A549 (cell line): ENCODE measurements at regions not wholly inside any gene's neighbourhood (a gene's known extent, or its start where the extent isn't known, plus 50 kb on each side); places are given as distances from the start of the nearest gene placed in this dataset.
"Not testable (repeated sequence)": the region's sequence is repeated elsewhere in the genome, so short reads cannot be mapped to it uniquely, and the experiment has no call there.

Experiments used
- ATAC-seq, 2 experiments: fragments of 200-7000 bp in 1 of 2; fragments of >200 bp in 1 of 2; cut with Nextera tagmentation in 1 of 2; cut with Tn5 transposase in 1 of 2; 3 replicates each; pipeline versions ENCODE4 v1.8.0 to v1.9.1; 2018 to 2020; ENCODE audit warnings: mild to moderate bottlenecking in 1 of 2, moderate library complexity in 1 of 2
- CTCF ChIA-PET: fragments of 300-600 bp; sonication (Branson Sonifier 250); formaldehyde crosslinking; extraction: SDS; loops from one replicate; lab custom pipeline; 2021; ENCODE audit warnings: antibody characterized with exemption, inconsistent platforms; lab: Yijun Ruan, JAX
- POLR2A ChIA-PET: fragments of 350-600 bp; formaldehyde crosslinking; extraction: SDS; loops from one replicate; lab custom pipeline; 2021; ENCODE audit warnings: antibody characterized with exemption, inconsistent platforms; lab: Yijun Ruan, JAX
- DNase-seq, 2 experiments: peaks; one replicate each; pipeline versions ENCODE4 v3.0.0 to v3.0.0-alpha.2; 2011 to 2016; ENCODE audit warnings: low read depth in 1 of 2, low spot score in 1 of 2
- FAIRE-seq: peaks from 2 replicates; lab custom pipeline; 2011; peaks lifted over from hg19 to GRCh38; lab: Jason Lieb, UNC
- H3K27ac ChIP-seq, 2 experiments: fragments of >200 bp; sonication (Bioruptor Twin); formaldehyde crosslinking; 3 replicates each; pipeline ENCODE4 v1.5.1; 2016 to 2017
- H3K4me1 ChIP-seq: fragments of >200 bp; sonication (Bioruptor Twin); formaldehyde crosslinking; 3 replicates; pipeline ENCODE4 v1.6.1; 2016
- H3K4me2 ChIP-seq: fragments of >200 bp; sonication (Bioruptor Twin); formaldehyde crosslinking; 3 replicates; pipeline ENCODE4 v1.6.1; 2016
- H3K4me3 ChIP-seq: fragments of >200 bp; sonication (Bioruptor Twin); formaldehyde crosslinking; 3 replicates; pipeline ENCODE4 v1.5.1; 2016
- H3K9me3 ChIP-seq: fragments of >200 bp; sonication (Bioruptor Twin); formaldehyde crosslinking; 3 replicates; pipeline ENCODE4 v1.6.1; 2016
- BHLHE40 ChIP-seq: IDR thresholded peaks from 2 replicates; pipeline ENCODE4 v1.6.1; 2012; ENCODE audit warnings: low read depth, low read length, inconsistent platforms
- CBX2 ChIP-seq: fragments of 200-600 bp; sonication (generic); IDR thresholded peaks from 2 replicates; pipeline ENCODE4 v1.6.1; 2016; ENCODE audit warnings: low read depth, mild to moderate bottlenecking, borderline replicate concordance
- CHD4 ChIP-seq: fragments of 200-600 bp; sonication (generic); IDR thresholded peaks from 2 replicates; pipeline ENCODE4 v1.6.1; 2016; ENCODE audit warnings: antibody characterized with exemption, mild to moderate bottlenecking, borderline replicate concordance
- EHMT2 ChIP-seq: fragments of 200-600 bp; sonication (generic); IDR thresholded peaks from 2 replicates; pipeline ENCODE4 v1.6.1; 2016; ENCODE audit warnings: antibody characterized with exemption, low read depth, mild to moderate bottlenecking, moderate library complexity
- EP300 ChIP-seq, 2 experiments: fragments of >200 bp; sonication (Bioruptor Twin); formaldehyde crosslinking; IDR thresholded peaks; 2 replicates in 1 of 2; 3 replicates in 1 of 2; pipeline ENCODE4 v1.6.1; 2016 to 2017
- FOSB ChIP-seq: fragments of 250-450 bp; sonication (Bioruptor Pico); IDR thresholded peaks from 2 replicates; pipeline ENCODE4 v1.5.0; 2020; ENCODE audit warnings: mild to moderate bottlenecking, moderate library complexity
- FOXS1 ChIP-seq: fragments of 250-450 bp; sonication (Bioruptor Pico); IDR thresholded peaks from 2 replicates; pipeline ENCODE4 v1.5.0; 2020; ENCODE audit warnings: mild to moderate bottlenecking, moderate library complexity
- HEYL ChIP-seq: fragments of 250-450 bp; sonication (Bioruptor Pico); IDR thresholded peaks from 2 replicates; pipeline ENCODE4 v1.8.0; 2021; ENCODE audit warnings: mild to moderate bottlenecking, moderate library complexity
- HOXB13 ChIP-seq: fragments of 250-450 bp; sonication (Bioruptor Pico); IDR thresholded peaks from 2 replicates; pipeline ENCODE4 v1.5.0; 2020; ENCODE audit warnings: low read depth, mild to moderate bottlenecking, moderate library complexity
- HOXB5 ChIP-seq: fragments of 250-450 bp; sonication (Bioruptor Pico); IDR thresholded peaks from 2 replicates; pipeline ENCODE4 v1.5.0; 2020; ENCODE audit warnings: mild to moderate bottlenecking, moderate library complexity
- KDM1A ChIP-seq: fragments of 200-600 bp; sonication (generic); IDR thresholded peaks from 2 replicates; pipeline ENCODE4 v1.6.1; 2016; ENCODE audit warnings: low read depth, mild to moderate bottlenecking
- NR3C1 ChIP-seq: fragments of >200 bp; sonication (Bioruptor Twin); formaldehyde crosslinking; IDR thresholded peaks from 3 replicates; pipeline ENCODE4 v1.6.1; 2017
- POLR2A ChIP-seq: IDR thresholded peaks from 2 replicates; pipeline ENCODE4 v1.6.1; 2012; ENCODE audit warnings: mild to moderate bottlenecking, low read length
- RAD21 ChIP-seq, 2 experiments: fragments of >200 bp in 1 of 2; sonication (Bioruptor Twin) in 1 of 2; formaldehyde crosslinking in 1 of 2; IDR thresholded peaks in 1 of 2; conservative IDR thresholded peaks in 1 of 2; 2 replicates in 1 of 2; 3 replicates in 1 of 2; pipeline ENCODE4 v1.6.1; 2012 to 2018; ENCODE audit warnings: inconsistent platforms in 1 of 2
- TFCP2L1 ChIP-seq: fragments of 250-450 bp; sonication (Bioruptor Pico); IDR thresholded peaks from 2 replicates; pipeline ENCODE4 v1.5.0; 2021; ENCODE audit warnings: mild to moderate bottlenecking
- TP53 ChIP-seq: fragments of 250-450 bp; sonication (Bioruptor Pico); IDR thresholded peaks from 2 replicates; pipeline ENCODE4 v1.5.0; 2021; ENCODE audit warnings: mild to moderate bottlenecking, moderate library complexity
- ZC3H11A ChIP-seq: fragments of 450-650 bp; IDR thresholded peaks from 2 replicates; pipeline ENCODE4 v1.6.1; 2014; ENCODE audit warnings: antibody characterized with exemption, mild to moderate bottlenecking
- WGBS: methylation state at CpG from one replicate; pipeline ENCODE4 v1.1.6; 2017; ENCODE audit errors: missing lambda C conversion rate; 5-methylcytosine and 5-hydroxymethylcytosine counted together
- TF ChIP-seq, protein P1 (sequence below): IDR thresholded peaks from 2 replicates; pipeline ENCODE4 v1.6.1; 2012; ENCODE audit warnings: low read depth, borderline replicate concordance
- TF ChIP-seq, protein P2 (sequence below): fragments of >200 bp; sonication (Bioruptor Twin); formaldehyde crosslinking; IDR thresholded peaks from 3 replicates; pipeline ENCODE4 v1.6.1; 2016
- TF ChIP-seq, protein P3 (sequence below): fragments of 150-350 bp; IDR thresholded peaks from 2 replicates; pipeline ENCODE4 v1.6.1; 2014; ENCODE audit warnings: low read depth, mild to moderate bottlenecking, low read length
- TF ChIP-seq, protein P4 (sequence below): fragments of >200 bp; sonication (Bioruptor Twin); formaldehyde crosslinking; IDR thresholded peaks from 2 replicates; pipeline ENCODE4 v1.6.1; 2016
- TF ChIP-seq, protein P5 (sequence below): fragments of 200-600 bp; sonication (generic); IDR thresholded peaks from 2 replicates; pipeline ENCODE4 v1.6.1; 2016; ENCODE audit warnings: antibody characterized with exemption, mild to moderate bottlenecking, moderate library complexity

DNA sequence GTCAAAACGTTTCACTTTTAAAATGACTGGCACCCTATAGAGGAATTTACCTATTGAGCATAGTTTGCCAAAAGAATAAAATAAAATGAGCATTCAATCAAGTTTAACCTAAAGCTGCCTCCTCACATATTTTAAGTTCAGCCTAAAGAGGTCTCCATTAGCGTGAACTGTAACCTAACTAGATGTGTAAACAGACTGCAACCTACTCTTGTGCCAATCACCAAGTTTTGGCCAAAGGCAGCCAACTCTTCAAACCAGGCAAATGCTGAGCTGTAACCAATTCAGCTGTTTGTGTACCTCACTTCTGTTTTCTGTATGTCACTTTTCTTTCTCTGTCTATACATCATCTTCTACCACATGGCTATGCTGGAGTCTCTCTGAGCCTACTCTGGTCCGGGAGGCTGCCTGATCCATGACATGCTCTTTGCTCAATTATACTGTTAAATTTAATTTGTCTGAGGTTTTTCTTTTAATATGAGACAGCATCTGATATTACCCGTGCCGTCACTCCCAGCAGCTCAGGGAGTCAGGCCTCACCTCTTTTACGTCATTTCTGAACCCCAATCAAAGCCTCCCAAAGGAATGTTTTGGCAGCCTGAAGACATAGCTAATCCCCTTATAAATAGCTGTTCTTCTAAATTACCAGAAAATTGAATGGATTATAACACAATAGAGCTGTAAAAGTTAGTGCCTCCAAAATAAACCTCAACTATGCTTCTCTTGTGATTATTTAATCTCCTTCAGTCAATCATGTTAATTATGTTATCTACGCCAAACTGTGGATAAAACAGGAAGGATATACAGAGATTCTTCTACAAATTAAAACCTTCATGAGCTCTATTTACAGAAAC is 81.0 kb upstream of the NR5A2 start:
- H3K27ac ChIP-seq = no peak overlapping the region
- ATAC-seq = no peak
- WGBS = 81% methylated on average over 7 of the region's 7 CpGs
- H3K4me1 ChIP-seq = peaks cover 1% of the 10 kb centered on the region; the same call in 1 of the 3 replicates
- H3K4me3 ChIP-seq = no peak overlapping the region
- no peak for FAIRE-seq
- TF ChIP-seq, protein P1, sequence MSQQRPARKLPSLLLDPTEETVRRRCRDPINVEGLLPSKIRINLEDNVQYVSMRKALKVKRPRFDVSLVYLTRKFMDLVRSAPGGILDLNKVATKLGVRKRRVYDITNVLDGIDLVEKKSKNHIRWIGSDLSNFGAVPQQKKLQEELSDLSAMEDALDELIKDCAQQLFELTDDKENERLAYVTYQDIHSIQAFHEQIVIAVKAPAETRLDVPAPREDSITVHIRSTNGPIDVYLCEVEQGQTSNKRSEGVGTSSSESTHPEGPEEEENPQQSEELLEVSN = no peak
- TF ChIP-seq CBX2 = no peak
- no peak for TF ChIP-seq FOSB (CRISPR knock-in tag)
- TF ChIP-seq POLR2A = no peak
- TF ChIP-seq, protein P2, sequence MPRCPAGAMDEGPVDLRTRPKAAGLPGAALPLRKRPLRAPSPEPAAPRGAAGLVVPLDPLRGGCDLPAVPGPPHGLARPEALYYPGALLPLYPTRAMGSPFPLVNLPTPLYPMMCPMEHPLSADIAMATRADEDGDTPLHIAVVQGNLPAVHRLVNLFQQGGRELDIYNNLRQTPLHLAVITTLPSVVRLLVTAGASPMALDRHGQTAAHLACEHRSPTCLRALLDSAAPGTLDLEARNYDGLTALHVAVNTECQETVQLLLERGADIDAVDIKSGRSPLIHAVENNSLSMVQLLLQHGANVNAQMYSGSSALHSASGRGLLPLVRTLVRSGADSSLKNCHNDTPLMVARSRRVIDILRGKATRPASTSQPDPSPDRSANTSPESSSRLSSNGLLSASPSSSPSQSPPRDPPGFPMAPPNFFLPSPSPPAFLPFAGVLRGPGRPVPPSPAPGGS = no peak
- TF ChIP-seq HEYL (CRISPR knock-in tag) = no peak
- TF ChIP-seq RAD21 (conservative IDR thresholded peaks at IDR 0.05 in 1 of 2, IDR thresholded peaks at IDR 0.05 in 1 of 2) = no peak
- no peak for TF ChIP-seq HOXB5 (CRISPR knock-in tag)
- no peak for TF ChIP-seq KDM1A
- TF ChIP-seq CHD4 = no peak
- no peak for TF ChIP-seq NR3C1
- TF ChIP-seq, all 56 proteins: peak for 0
- CTCF ChIA-PET = interaction anchor here (0.6 to 0.7 kb wide), 2 partner anchors 12 to 262 kb away, joined by 3 read pairs; no protein-coding TSS in a partner anchor
- Histone ChIP-seq H3K4me2 (no peak overlapping the region), H3K9me3 (no peaks in the 10 kb centered on the region)
- DNase-seq = no peak
- POLR2A ChIA-PET = interaction anchor here (0.5 kb wide), 1 partner anchor 62 kb away, joined by 3 read pairs; no protein-coding TSS in a partner anchor

DNA sequence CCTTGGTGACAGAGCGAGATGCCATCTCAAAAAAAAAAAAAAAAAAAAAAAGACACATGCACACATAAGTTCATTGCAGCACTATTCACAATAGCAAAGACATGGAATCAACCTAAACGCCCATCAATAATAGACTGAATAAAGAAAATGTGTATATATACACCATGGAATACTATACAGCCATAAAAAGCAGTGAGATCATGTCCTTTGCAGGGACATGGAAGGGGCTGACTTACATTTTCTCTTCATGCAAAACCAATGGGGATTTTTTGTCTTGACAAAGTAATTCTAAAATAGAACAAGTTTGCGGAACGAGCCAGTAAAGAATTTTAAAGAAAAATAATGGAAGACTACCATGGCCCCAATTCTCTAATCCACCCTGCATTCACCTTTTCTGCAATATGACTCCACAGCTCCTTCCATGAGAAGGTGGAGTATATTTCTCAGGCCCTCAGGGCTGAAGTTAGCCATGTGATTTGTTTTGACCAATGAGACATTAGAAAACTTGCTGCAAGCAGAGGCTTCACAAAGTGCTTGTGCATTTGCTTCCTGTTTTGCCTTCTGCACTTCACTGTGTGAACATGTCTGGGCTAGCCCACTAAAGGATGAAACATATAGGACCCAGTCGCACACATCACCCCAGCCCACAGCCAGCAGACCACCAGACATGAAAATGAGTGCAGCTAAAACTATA is 78.8 kb upstream of the NR5A2 start:
- DNase-seq = peak in 1 of 2 experiments; percentile 32
- H3K4me2 ChIP-seq = no peak overlapping the region
- H3K4me1 ChIP-seq = no peaks in the 10 kb centered on the region
- TF ChIP-seq POLR2A (no peak), TP53 (no peak), ZC3H11A (no peak), EHMT2 (no peak), EP300 (IDR thresholded peaks at IDR 0.05) (no peak), HOXB13 (no peak), FOXS1 (CRISPR knock-in tag) (no peak), BHLHE40 (no peak), TFCP2L1 (no peak)
- TF ChIP-seq, protein P3, sequence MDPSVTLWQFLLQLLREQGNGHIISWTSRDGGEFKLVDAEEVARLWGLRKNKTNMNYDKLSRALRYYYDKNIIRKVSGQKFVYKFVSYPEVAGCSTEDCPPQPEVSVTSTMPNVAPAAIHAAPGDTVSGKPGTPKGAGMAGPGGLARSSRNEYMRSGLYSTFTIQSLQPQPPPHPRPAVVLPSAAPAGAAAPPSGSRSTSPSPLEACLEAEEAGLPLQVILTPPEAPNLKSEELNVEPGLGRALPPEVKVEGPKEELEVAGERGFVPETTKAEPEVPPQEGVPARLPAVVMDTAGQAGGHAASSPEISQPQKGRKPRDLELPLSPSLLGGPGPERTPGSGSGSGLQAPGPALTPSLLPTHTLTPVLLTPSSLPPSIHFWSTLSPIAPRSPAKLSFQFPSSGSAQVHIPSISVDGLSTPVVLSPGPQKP = no peak
- TF ChIP-seq, protein P4, sequence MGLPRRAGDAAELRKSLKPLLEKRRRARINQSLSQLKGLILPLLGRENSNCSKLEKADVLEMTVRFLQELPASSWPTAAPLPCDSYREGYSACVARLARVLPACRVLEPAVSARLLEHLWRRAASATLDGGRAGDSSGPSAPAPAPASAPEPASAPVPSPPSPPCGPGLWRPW = no peak
- TF ChIP-seq, protein P5, sequence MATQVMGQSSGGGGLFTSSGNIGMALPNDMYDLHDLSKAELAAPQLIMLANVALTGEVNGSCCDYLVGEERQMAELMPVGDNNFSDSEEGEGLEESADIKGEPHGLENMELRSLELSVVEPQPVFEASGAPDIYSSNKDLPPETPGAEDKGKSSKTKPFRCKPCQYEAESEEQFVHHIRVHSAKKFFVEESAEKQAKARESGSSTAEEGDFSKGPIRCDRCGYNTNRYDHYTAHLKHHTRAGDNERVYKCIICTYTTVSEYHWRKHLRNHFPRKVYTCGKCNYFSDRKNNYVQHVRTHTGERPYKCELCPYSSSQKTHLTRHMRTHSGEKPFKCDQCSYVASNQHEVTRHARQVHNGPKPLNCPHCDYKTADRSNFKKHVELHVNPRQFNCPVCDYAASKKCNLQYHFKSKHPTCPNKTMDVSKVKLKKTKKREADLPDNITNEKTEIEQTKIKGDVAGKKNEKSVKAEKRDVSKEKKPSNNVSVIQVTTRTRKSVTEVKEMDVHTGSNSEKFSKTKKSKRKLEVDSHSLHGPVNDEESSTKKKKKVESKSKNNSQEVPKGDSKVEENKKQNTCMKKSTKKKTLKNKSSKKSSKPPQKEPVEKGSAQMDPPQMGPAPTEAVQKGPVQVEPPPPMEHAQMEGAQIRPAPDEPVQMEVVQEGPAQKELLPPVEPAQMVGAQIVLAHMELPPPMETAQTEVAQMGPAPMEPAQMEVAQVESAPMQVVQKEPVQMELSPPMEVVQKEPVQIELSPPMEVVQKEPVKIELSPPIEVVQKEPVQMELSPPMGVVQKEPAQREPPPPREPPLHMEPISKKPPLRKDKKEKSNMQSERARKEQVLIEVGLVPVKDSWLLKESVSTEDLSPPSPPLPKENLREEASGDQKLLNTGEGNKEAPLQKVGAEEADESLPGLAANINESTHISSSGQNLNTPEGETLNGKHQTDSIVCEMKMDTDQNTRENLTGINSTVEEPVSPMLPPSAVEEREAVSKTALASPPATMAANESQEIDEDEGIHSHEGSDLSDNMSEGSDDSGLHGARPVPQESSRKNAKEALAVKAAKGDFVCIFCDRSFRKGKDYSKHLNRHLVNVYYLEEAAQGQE = no peak
- TF ChIP-seq, protein P1 = no peak
- no peak for FAIRE-seq
- no peaks in the 10 kb centered on the region for H3K9me3 ChIP-seq
- ATAC-seq = no peak
- H3K27ac ChIP-seq = 0 out of 6 replicates have a peak overlapping the region, but pooled peaks of 1 of the 2 experiments have one; percentile 31
- WGBS = 94% methylated on average over 5 of the region's 5 CpGs
- ChIA-PET POLR2A (no interaction called here), CTCF (interaction anchor here (0.6 to 0.8 kb wide), 2 partner anchors 11 to 1266 kb away, joined by 3 to 5 read pairs; no protein-coding TSS in a partner anchor)
- H3K4me3 ChIP-seq = no peak overlapping the region

DNA sequence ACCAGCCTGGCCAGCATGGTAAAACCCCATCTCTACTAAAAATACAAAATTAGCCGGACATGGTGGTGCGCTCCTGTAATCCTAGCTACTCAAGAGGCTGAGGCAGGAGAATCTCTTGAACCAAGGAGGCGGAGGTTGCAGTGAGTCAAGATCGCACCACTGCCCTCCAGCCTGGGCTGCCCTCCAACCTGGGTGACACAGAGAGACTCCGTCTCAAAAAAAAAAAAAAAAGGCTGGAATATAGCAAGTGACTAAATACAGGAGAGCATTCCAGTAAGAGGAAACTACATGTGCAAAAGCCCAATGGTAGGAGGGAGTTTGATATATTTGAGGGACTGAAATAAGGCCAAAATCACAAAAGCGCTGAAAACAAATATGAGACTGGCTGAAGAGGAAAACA is 76.5 kb upstream of the NR5A2 start:
- H3K4me1 ChIP-seq, DNase-seq, H3K9me3 ChIP-seq, CTCF ChIA-PET, FAIRE-seq, POLR2A ChIA-PET, ATAC-seq, H3K4me3 ChIP-seq, H3K27ac ChIP-seq, H3K4me2 ChIP-seq: not testable (repeated sequence)
- 78% methylated on average over 6 of the region's 6 CpGs for WGBS
